H9 (cell line): ENCODE measurements at regions not wholly inside any gene's neighbourhood (a gene's known extent, or its start where the extent isn't known, plus 50 kb on each side); places are given as distances from the start of the nearest gene placed in this dataset.

Source experiments
- DNase-seq: peaks from one replicate; pipeline ENCODE4 v3.0.0-alpha.2; 2017
- H2AFZ ChIP-seq: one replicate; pipeline ENCODE4 v1.6.1; 2013; ENCODE audit warnings: mild to moderate bottlenecking, low read length, control low read depth, moderate library complexity
- H2AK5ac ChIP-seq: 2 replicates; pipeline ENCODE4 v1.6.1; 2013; ENCODE audit warnings: low read length, control low read depth, mixed read lengths; ENCODE audit not compliant: insufficient read length
- H2BK120ac ChIP-seq: one replicate; pipeline ENCODE4 v1.6.1; 2013; ENCODE audit warnings: low read depth, mild to moderate bottlenecking, low read length, control low read depth, inconsistent platforms; ENCODE audit not compliant: poor library complexity, severe bottlenecking
- H2BK12ac ChIP-seq: 2 replicates; pipeline ENCODE4 v1.6.1; 2013; ENCODE audit warnings: low read length, control low read depth, mixed read lengths, low read depth; ENCODE audit not compliant: insufficient read length
- H2BK15ac ChIP-seq: 2 replicates; pipeline ENCODE4 v1.6.1; 2013; ENCODE audit warnings: low read depth, low read length, control low read depth
- H2BK20ac ChIP-seq: one replicate; pipeline ENCODE4 v1.6.1; 2013; ENCODE audit warnings: low read depth, mild to moderate bottlenecking, low read length, control low read depth, inconsistent platforms; ENCODE audit not compliant: poor library complexity, severe bottlenecking
- H2BK5ac ChIP-seq: 2 replicates; pipeline ENCODE4 v1.6.1; 2013; ENCODE audit warnings: low read length, control low read depth, mixed read lengths; ENCODE audit not compliant: insufficient read length
- H3K14ac ChIP-seq: 2 replicates; pipeline ENCODE4 v1.6.1; 2013; ENCODE audit warnings: low read length, control low read depth; ENCODE audit not compliant: insufficient read depth
- H3K18ac ChIP-seq: 2 replicates; pipeline ENCODE4 v1.6.1; 2013; ENCODE audit warnings: low read depth, mild to moderate bottlenecking, mixed read lengths, low read length, control low read depth; ENCODE audit not compliant: insufficient read length
- H3K23ac ChIP-seq: 2 replicates; pipeline ENCODE4 v1.6.1; 2013; ENCODE audit warnings: low read length, control low read depth, mixed read lengths, low read depth; ENCODE audit not compliant: insufficient read length
- H3K23me2 ChIP-seq: 2 replicates; pipeline ENCODE4 v1.6.1; 2013; ENCODE audit warnings: low read depth, mild to moderate bottlenecking, mixed read lengths, low read length, control low read depth; ENCODE audit not compliant: insufficient read length, poor library complexity, severe bottlenecking
- H3K27ac ChIP-seq: 2 replicates; pipeline ENCODE4 v1.5.1; 2013; ENCODE audit warnings: low read length, control low read depth, mixed read lengths, low read depth; ENCODE audit not compliant: insufficient read length
- H3K27me3 ChIP-seq: 2 replicates; pipeline ENCODE4 v1.6.1; 2013; ENCODE audit warnings: low read length, control low read depth, inconsistent platforms; ENCODE audit not compliant: insufficient read depth
- H3K4ac ChIP-seq: 2 replicates; pipeline ENCODE4 v1.6.1; 2013; ENCODE audit warnings: low read depth, mild to moderate bottlenecking, control low read depth, inconsistent platforms, low read length, moderate library complexity
- H3K4me1 ChIP-seq: 2 replicates; pipeline ENCODE4 v1.6.1; 2013; ENCODE audit warnings: low read length, control low read depth, inconsistent platforms; ENCODE audit not compliant: insufficient read depth
- H3K4me2 ChIP-seq: 2 replicates; pipeline ENCODE4 v1.6.1; 2013; ENCODE audit warnings: low read length, control low read depth, mixed read lengths; ENCODE audit not compliant: insufficient read length, insufficient read depth
- H3K56ac ChIP-seq: 2 replicates; pipeline ENCODE4 v1.6.1; 2013; ENCODE audit warnings: low read depth, mild to moderate bottlenecking, mixed read lengths, low read length, control low read depth; ENCODE audit not compliant: insufficient read length
- H3K79me1 ChIP-seq: 2 replicates; pipeline ENCODE4 v1.6.1; 2013; ENCODE audit warnings: low read depth, mild to moderate bottlenecking, moderate library complexity, low read length, control low read depth, inconsistent platforms; ENCODE audit not compliant: insufficient read depth, poor library complexity, severe bottlenecking
- H3K79me2 ChIP-seq: 2 replicates; pipeline ENCODE4 v1.6.1; 2013; ENCODE audit warnings: low read length, control low read depth, inconsistent platforms; ENCODE audit not compliant: insufficient read depth
- H3K9ac ChIP-seq: 2 replicates; pipeline ENCODE4 v1.6.1; 2013; ENCODE audit warnings: low read length, control low read depth, mixed read lengths; ENCODE audit not compliant: insufficient read length; ENCODE audit errors: extremely low read depth
- H3K9me3 ChIP-seq: one replicate; pipeline ENCODE4 v1.6.1; 2013; ENCODE audit warnings: low read depth, low read length, inconsistent platforms; ENCODE audit not compliant: control insufficient read depth
- H3T11ph ChIP-seq: one replicate; pipeline ENCODE4 v1.6.1; 2013; ENCODE audit warnings: mild to moderate bottlenecking, low read length, control low read depth, inconsistent platforms
- H4K20me1 ChIP-seq: one replicate; pipeline ENCODE4 v1.6.1; 2013; ENCODE audit not compliant: control insufficient read depth, insufficient read length, insufficient read depth
- H4K5ac ChIP-seq: 2 replicates; pipeline ENCODE4 v1.6.1; 2013; ENCODE audit warnings: low read depth, mild to moderate bottlenecking, mixed read lengths, low read length, control low read depth; ENCODE audit not compliant: insufficient read length
- H4K8ac ChIP-seq: replicated peaks from 2 replicates; pipeline ENCODE4 v1.6.1; 2013; ENCODE audit warnings: low read length, control low read depth, mixed read lengths, low read depth; ENCODE audit not compliant: insufficient read length
- H4K91ac ChIP-seq: 2 replicates; pipeline ENCODE4 v1.6.1; 2013; ENCODE audit warnings: low read depth, mild to moderate bottlenecking, moderate library complexity, mixed read lengths, low read length, control low read depth; ENCODE audit not compliant: insufficient read length
- H3K27ac Mint-ChIP-seq, 3 experiments: 2 replicates in 2 of 3; 3 replicates in 1 of 3; pipeline ENCODE4 v1.8.0; 2020 to 2021; ENCODE audit warnings: mixed read lengths in 3 of 3, mild to moderate bottlenecking in 1 of 3, moderate library complexity in 1 of 3
- H3K27me3 Mint-ChIP-seq: 2 replicates; pipeline ENCODE4 v1.8.0; 2021; ENCODE audit warnings: low read depth, mild to moderate bottlenecking, moderate library complexity, mixed read lengths
- H3K36me3 Mint-ChIP-seq, 3 experiments: 2 replicates in 2 of 3; 3 replicates in 1 of 3; pipeline ENCODE4 v1.8.0; 2020 to 2021; ENCODE audit warnings: low read depth in 3 of 3, mixed read lengths in 3 of 3; ENCODE audit not compliant: insufficient read depth in 1 of 3
- H3K4me1 Mint-ChIP-seq, 2 experiments: 2 replicates each; pipeline ENCODE4 v1.8.0; 2020; ENCODE audit warnings: mixed read lengths in 2 of 2
- H3K4me3 Mint-ChIP-seq, 2 experiments: 2 replicates in 1 of 2; 3 replicates in 1 of 2; pipeline ENCODE4 v1.8.0; 2020 to 2021; ENCODE audit warnings: mild to moderate bottlenecking in 2 of 2, mixed read lengths in 2 of 2, moderate library complexity in 1 of 2
- H3K9me3 Mint-ChIP-seq, 2 experiments: 2 replicates in 1 of 2; 3 replicates in 1 of 2; pipeline ENCODE4 v1.8.0; 2020; ENCODE audit warnings: mild to moderate bottlenecking in 2 of 2, mixed read lengths in 2 of 2, moderate library complexity in 1 of 2
- CTCF ChIP-seq: fragments of 200-600 bp; sonication (generic); conservative IDR thresholded peaks from 3 replicates; pipeline ENCODE4 v1.8.0; 2021; ENCODE audit warnings: antibody characterized with exemption, mild to moderate bottlenecking
- WGBS: extraction: QIAGEN DNeasy Blood & Tissue Kit; methylation state at CpG from one replicate; pipeline ENCODE4 v1.1.7; 2013; ENCODE audit warnings: missing lambda C conversion rate, low lambda C conversion rate, mixed read lengths; ENCODE audit not compliant: insufficient read length; ENCODE audit errors: extremely low coverage; 5-methylcytosine and 5-hydroxymethylcytosine counted together

- no peak overlapping the region for H3K27ac ChIP-seq
- H4K91ac ChIP-seq: no peak overlapping the region
- no peaks in the 10 kb centered on the region for H3K9me3 ChIP-seq
- peaks cover 10 to 29% (median 19%) of the 10 kb centered on the region in 3 experiments for H3K36me3 Mint-ChIP-seq
- H3K4me2 ChIP-seq: no peak overlapping the region
- no peak overlapping the region for H2AFZ ChIP-seq
- no peak overlapping the region for H2BK120ac ChIP-seq
- H4K20me1 ChIP-seq: no peaks in the 10 kb centered on the region
- H3K79me1 ChIP-seq: no peaks in the 10 kb centered on the region
- no peaks in the 10 kb centered on the region for H3K4me1 ChIP-seq
- H2BK20ac ChIP-seq: no peak overlapping the region
- no peak overlapping the region for H3K4me3 Mint-ChIP-seq
- H3K9ac ChIP-seq: no peak overlapping the region
- peaks cover 14 to 17% of the 10 kb centered on the region in 2 experiments for H3K4me1 Mint-ChIP-seq
- no peak for TF ChIP-seq CTCF
- H2AK5ac ChIP-seq: no peak overlapping the region
- H3K23me2 ChIP-seq: no peaks in the 10 kb centered on the region
- H3K4ac ChIP-seq: no peak overlapping the region
- H3K14ac ChIP-seq: no peak overlapping the region
- no peak overlapping the region for H4K8ac ChIP-seq
- no peak overlapping the region for H3K23ac ChIP-seq
- no peak overlapping the region for H3K56ac ChIP-seq
- H3T11ph ChIP-seq: no peak overlapping the region
- H3K18ac ChIP-seq: no peak overlapping the region
- H3K27me3 ChIP-seq: no peaks in the 10 kb centered on the region
- no peak overlapping the region for H3K27ac Mint-ChIP-seq
- H3K27me3 Mint-ChIP-seq: no peaks in the 10 kb centered on the region
- no peak overlapping the region for H4K5ac ChIP-seq
- no peak for DNase-seq
- no peak overlapping the region for H2BK15ac ChIP-seq
- no peak overlapping the region for H2BK5ac ChIP-seq
- peaks cover 23 to 27% of the 10 kb centered on the region in 2 experiments for H3K9me3 Mint-ChIP-seq
- no CpG with 5 or more reads among the region's 2 CpGs for WGBS
- no peak overlapping the region for H2BK12ac ChIP-seq
- no peaks in the 10 kb centered on the region for H3K79me2 ChIP-seq
Observed at GRCh38 chr2:52423655-52424054, 1343.9 kb upstream of the CHAC2 start.
